ENCODE measurements at regions not wholly inside any gene's neighbourhood (a gene's known extent, or its start where the extent isn't known, plus 50 kb on each side); places are given as distances from the start of the nearest gene placed in this dataset.
"Not testable (repeated sequence)": the region's sequence is repeated elsewhere in the genome, so short reads cannot be mapped to it uniquely, and the experiment has no call there.

DNA sequence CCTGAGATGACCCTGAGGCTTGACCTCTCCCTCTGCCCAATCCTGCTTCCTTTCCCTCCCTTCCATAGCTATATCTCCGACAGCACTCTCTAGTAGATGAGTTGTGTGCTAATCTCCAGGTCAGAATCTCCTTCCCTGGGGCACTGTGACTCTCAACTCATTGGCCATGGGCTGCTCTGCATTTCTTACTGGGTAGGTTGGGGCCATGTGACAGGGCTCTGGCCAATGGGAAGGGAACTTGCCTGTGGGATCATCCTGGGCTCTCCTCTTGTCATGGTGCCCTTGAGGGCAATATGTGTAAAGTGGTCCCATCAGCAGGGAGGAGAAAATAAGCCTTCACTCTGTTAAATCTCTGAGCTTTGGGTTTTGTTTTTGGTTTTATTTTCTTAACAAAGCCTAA is 80.1 kb upstream of the ANKRD1 start:
- DNase-seq (ENCODE audit: extremely low read depth, low read depth): no peak

DNA sequence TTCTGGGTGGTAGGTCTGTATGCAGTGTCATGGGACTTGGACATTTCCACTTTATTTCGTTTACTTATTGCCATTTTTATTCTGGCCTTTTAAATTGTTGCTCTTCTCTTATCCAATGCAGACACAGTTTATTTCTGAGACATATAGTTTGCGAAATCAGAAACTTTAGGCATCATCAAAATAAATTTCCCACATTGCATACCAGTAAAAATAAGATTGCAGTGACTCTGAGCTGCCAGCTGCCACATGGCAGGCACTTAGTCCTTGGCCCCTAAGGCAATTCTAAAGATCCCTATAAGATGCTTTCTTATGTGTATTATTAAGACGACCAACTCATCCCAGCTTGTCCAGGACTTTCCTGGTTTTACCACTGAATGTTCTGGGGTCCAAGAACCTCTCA is 81.8 kb upstream of the ANKRD1 start:
- no peak for DNase-seq (ENCODE audit: extremely low read depth, low read depth)

DNA sequence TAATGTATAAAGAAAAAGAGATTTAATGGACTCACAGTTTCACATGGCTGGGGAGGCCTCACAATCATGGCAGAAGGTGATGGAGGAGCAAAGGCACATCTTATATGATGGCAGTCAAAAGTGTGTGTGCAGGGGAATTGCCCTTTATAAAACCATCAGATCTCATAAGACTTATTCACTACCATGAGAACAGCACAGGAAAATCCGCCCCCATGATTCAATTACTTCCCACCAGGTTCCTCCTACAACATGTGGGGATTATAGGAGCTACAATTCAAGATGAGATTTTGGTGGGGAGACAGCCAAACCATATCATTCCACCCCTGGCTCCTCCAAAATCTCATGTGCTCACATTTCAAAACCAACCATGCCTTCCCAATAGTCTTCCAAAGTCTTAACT is 82.5 kb upstream of the ANKRD1 start:
- not testable (repeated sequence) for DNase-seq (ENCODE audit: extremely low read depth, low read depth)

DNA sequence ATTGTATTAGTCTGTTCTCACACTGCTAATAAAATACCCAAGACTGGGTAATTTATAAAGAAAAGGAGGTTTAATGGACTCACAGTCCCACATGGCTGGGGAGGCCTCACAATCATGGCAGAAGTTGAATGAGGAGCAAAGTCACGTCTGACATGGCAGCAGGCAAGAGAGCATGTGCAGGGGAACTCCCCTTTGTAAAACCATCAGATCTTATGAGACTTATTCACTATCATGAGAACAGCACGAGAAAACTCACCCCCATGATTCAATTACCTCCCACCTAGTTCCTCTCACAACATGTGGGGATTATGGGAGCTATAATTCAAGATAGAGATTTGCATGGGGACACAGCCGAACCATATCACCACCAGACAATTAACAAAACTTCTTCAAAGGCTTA is 84.4 kb upstream of the ANKRD1 start:
- DNase-seq (ENCODE audit: extremely low read depth, low read depth): not testable (repeated sequence)

DNA sequence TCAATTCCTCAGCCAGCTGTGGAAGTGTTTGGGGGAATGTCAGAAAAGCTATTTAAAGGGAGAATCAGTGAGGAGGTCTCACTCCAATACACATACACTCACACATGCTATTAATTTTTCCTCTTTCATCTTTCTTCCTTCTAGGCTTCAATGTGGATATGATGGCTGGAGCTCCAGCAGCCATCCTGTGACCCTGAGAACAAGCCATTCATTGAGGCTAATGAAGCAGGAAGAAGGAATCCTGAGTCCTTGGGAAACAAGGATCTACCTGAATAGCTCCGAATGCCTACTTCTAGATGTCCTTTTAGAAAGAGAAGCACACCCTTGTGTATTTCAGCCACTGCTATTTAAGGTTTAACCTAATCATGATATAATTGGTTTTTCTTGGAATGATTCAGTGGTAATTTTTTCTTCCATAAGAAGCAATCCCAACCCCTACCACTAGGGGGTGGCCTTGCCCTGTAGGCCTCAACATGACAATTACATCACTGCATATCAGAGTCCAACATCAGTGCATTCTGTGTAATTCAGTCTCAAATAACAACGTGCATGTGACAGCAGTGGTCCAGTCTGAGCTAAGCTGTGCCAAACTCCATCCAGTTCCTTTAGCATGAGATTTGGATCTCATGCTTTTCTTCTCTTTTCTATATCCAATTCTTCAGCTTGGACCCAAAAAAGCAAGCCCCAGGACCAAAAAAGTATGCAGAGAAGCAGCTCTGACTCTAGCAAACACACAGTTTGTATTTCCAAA is 85.3 kb upstream of the ANKRD1 start:
- DNase-seq (ENCODE audit: extremely low read depth, low read depth): peak; percentile 40

DNA sequence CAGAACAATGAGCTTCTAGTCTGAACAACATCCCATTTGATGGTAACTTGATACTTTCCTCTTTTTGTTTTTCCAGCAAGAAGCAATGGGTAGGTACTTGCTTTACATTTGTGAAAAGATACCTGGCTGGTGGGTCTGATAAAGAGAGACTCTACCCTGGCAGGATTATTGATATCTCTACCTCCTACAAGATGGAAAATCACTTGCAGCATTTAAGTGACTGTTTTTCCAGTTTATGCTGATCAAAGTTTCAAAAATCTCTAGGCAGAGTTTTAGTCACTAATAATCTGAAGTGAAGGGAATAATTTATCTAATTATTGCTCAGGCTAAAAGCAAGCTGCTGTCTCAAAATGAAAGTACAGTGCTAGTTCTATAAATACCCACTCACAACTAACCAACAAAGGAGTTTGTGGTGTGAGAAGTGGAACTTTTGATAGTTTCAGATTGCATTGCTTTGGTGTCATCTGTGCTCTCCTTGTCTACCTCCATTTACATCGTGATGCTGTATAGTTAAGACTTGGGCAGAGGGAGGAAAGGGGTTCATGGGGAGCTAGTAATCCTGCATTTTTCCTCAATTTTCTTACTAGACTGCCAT is 86.0 kb upstream of the ANKRD1 start:
- DNase-seq (ENCODE audit: extremely low read depth, low read depth): no peak

DNA sequence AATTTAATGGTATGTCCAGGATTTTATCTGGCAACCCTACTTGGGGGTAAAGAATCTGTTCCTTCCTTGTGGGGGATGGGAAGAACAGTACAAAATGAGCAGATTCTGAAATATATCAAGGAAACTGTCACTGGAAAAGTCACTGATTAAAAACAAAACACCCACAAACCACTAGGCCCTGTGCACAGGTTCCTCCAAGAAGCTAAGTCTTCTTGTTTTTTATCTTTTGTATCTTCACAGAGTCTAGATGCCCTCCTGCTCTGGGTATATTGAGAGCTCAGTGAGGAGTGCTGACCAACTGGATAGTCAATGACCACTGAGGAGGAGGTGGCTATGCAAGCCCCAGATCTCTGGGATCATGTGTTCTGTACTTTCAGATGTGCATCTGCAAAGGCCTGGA is 86.8 kb upstream of the ANKRD1 start:
- no peak for DNase-seq (ENCODE audit: extremely low read depth, low read depth)

DNA sequence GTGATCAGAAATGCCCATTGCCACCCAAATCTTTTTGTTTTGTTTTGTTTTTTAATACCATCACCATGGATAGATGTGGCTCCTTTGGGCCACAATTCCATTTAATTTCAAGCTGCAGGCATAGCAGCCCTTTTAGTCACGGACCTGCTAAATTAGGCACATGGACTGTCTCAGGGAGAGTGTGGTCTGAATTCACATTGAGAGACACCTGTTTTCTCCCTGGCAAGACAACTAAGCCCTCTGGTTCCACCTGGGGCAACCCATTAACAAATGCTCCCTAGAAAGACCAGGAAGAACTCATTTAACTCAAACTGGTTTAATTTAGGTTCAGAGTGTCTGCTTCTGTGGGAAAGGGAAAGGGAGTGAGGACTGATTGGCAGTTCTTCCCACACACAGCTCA is 88.2 kb upstream of the ANKRD1 start:
- DNase-seq (ENCODE audit: extremely low read depth, low read depth): no peak

DNA sequence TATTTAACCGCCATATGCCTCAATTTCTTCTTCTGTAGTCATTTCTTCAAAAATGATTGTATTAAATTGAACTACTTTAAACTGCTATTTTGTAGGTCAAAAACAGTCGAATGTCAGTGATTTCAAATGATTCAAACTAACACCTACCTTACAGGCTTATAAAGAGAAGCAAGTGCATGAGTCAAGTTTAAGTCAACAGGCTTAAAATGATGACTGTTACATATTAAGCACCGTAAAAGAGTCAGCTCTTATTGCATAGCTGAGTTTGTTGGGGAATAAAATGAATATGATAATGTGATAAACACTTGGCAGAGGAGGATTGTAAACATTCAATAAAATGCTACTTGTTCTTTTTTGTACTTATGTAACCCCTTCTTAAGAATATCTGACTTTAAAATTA is 90.1 kb upstream of the ANKRD1 start:
- no peak for DNase-seq (ENCODE audit: extremely low read depth, low read depth)

DNA sequence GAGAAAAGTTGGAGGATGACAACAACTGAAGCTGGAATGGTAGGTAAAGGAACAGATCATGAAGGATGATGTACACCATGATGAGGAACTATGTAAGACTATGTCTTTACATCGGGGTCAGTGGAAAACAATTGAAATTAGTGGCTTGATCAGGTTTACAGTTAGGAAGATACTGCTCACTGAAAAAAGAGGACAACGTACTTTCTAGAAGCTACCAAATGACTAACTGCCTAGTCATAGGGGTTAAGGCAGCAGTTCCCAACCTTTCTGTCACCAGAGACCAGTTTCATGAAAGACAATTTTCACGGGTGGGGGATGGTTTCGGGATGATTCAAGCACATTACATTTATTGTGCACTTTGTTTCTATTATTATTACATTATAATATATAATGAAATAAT is 91.6 kb upstream of the ANKRD1 start:
- DNase-seq (ENCODE audit: extremely low read depth, low read depth): no peak

DNA sequence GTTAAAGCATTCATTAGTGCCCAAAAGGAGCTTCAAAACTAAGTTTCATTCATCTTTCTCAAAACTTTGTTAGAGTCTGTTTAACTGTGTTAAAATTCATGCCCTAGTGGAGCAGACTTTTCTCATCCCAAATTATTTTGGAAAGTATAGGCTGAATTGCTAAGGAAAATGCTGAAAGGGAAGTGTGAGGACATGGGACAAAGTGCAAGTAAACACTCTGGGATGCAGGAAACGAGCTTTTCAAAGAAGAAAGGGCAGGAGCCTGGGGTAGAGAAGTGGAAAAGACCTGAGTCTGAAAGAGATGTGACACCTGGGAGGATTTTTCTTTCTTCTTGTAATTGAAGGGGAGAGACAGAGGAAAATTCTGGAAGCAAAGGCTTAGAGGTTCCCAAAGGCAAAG is 93.1 kb upstream of the ANKRD1 start:
- DNase-seq (ENCODE audit: extremely low read depth, low read depth): no peak

DNA sequence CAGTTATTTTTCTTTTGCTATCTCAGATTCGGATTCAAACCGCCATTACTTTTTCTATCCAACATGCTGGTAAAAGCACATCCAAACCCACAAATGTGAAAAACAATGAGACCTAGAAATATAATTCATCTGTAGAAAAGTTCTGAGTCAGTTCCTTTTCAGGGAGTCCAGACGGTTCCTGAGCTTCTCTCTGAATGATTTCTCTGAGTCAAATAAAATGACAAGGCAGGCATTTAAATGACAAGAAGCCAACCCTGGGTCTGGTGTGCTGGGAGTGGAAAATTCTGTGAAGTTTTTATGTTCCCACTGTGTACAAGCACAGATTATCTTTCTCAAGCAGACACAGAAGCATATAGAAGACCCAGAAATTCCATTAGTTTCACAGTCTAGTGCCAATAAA is 96.3 kb upstream of the ANKRD1 start:
- DNase-seq (ENCODE audit: extremely low read depth, low read depth): no peak

DNA sequence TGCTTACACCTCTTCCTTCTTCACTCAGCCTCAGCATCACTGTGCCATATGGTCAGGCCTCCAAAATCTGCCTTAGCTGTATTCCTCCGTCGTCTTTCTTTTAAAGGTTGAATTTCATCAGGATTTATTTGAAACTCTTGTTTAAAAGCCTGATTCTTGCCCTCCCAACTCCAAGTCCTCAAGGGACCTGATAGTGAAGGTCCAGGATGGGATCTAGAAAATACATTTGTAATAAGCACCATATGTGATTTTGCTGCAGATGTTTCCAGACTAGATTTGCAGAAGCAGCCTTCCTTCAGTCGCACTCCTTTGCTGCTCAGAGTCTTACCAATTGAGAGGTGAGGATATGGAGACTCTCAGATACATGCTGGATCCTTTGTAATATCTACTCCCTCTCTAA is 101.0 kb upstream of the ANKRD1 start:
- DNase-seq (ENCODE audit: extremely low read depth, low read depth): no peak

DNA sequence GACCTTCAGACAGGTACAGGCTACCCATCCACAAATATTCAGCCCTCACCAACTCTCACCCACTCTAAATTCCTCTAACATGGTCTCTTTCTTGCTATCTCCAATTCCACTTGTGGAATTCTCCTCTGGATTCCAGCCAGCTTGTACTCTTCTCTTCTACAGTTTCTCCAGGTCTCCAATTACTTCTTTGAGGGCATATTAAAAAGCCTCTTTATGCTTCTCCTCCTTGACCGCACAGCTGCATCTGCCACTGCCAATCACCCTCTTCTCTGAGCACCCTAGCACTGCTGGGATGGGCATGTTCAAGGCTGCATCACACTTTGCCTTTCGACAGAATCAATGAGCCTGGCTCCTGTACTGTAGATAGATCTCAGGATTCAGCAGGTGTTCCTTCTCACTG is 101.5 kb upstream of the ANKRD1 start:
- no peak for DNase-seq (ENCODE audit: extremely low read depth, low read depth)

DNA sequence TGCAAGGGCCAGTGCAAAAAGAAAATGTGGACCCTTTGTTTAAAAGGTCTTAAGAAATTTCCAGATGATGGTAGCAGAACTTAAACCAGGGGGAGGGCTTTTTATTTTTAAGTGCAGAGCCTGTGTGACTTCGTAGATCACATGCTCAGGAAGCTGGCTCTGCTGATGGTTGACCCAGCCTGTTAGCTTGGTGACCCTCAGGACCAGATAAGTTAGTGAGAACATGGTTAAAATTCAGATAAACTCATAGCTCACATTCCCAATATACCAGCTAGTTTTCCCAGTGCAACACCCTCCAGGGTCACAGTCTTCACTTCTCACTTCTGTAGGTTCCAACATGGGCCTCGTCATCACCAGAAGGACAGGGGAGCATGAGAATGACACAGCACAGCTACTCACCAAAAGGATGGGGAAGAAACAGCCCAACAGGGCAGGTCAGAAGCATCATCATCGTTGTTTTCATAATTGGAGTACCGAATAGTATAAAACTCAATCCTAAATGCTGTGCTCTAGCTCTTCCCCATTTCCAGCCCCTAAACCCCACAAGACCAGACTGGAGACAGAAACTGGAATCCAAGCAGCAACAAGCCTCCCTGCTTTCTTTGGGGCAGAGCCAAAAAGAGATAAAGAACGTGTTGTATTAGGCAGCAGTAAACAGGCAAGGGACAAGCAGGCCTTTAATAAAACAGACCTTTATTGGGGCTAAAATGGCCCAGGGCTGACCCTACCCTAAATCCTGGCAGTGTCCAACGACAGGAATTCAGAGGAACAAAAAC is 102.2 kb upstream of the ANKRD1 start:
- DNase-seq (ENCODE audit: extremely low read depth, low read depth): no peak

DNA sequence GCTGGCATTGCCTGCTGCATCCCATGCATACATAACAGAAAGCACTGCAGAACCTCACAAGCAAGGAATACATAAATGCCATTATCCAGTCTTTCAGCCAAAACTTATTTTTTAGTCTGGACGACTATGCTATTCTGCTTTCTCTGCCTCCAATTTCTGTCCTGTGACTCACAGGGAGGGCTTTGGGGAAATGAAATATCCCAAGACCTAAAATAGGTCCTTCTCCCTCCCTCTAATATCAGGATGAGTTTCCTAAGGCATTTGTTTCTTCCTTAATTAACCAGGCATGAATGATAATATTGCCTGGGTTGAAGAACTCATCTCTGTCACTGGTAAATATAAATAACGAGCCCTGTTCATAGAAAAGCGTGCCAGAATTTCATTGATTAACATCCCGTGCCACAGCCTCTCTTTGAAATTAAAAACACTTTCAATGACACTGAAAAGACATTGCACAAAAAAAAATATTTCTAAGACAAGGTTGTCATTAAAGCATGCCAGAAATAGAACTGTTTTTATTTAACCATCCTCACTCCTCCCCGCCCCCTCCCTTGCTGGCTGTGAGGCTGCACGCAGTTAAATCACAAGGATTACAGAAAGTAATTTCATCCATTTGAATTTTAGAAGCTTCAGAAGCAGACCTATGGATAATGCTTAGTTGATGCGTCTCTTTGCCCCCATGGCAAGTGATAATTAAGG is 103.0 kb upstream of the ANKRD1 start:
- DNase-seq (ENCODE audit: extremely low read depth, low read depth): no peak

DNA sequence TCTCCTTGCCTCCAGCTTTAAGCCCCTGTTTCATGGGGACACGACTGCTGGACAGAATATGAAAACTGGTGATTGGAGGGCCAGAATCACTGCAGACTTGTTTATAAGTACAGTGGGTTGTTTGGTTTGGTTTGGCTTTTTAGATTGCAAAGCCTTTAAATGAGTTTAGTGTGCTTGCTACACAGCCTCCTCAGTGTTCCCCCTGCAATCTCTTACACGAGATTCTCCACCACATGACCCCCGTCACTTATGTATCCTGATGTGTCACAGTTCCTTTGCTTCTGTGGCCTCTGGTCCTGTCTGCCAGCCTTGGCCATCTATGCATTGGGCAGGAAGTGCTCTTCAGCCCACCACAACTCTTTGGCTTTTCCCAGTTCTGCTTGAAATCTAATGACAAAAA is 103.7 kb upstream of the ANKRD1 start:
- DNase-seq (ENCODE audit: extremely low read depth, low read depth): no peak

DNA sequence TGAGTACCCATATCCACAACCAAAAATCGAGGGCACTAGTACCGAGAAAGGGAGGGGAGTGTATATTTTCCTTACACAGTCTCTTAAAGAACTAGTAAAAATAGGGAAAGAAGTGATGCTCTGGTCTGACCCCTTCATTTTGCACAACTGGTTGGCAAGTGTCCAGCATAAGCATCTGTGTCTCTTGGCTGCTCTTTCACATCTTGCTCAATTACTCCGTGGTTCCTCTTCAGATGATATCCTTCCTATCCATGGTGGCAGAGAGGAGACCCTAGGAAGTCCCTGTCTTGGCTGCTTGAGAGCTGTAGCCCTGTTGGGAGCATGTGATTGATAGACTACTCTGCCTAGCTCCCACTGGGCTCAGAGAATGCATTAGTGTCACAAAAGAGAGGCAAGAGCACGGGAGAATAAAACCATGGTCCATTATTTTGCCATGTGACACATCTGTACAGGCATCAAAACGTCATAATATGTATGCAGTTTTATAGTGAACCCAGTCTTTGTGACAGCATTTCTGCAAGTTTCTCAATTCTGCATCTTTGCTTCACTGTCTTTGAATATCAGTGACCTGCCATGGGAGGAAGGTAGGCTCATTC is 111.8 kb upstream of the ANKRD1 start:
- no peak for DNase-seq (ENCODE audit: extremely low read depth, low read depth)

DNA sequence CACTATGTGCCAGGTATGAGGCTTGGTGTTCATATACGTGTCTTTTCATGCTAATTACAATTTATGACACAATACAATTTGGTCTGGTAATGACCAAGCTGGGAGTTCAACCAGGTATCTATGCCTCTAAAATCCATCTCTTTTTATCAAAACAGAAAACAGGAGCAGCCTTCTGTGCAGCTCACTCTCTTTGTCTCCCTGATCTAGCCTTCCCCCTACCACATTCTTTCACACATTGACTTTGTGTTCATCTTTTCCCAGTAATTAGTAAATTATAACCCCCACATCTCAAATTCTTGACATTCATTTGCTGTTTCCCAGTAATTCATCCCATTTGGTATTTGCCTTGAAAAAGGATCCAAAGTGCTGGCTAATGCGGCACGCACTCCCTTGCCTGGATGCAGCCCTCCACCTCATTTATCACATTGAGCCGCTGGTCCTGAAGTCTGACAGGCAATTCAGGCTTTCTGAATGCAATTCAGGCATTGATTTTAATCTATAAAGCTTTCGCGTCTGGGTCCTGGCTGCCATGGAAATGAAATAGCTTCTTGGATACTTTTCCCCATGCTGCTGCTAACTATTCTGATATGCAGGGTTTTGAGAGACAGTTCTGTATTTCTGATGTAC is 112.5 kb upstream of the ANKRD1 start:
- no peak for DNase-seq (ENCODE audit: extremely low read depth, low read depth)

DNA sequence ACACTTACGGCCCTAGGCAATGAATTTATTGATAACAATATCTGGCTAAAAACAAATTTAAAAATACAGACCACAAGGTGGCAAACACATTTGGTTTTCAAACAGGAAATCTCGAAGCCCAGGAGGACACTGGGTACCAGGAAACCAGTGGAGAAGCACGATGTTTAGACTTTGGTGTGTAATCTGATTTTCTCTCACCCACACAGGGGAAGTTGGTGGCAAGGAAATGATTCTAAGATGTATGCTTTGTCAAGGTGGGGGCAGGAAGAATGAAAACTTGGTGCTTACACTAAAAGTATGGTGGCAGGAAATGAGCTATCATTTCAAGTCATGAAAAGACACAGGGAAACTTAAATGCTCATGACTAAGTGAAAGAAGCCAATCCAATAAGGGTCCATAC is 113.2 kb upstream of the ANKRD1 start:
- no peak for DNase-seq (ENCODE audit: extremely low read depth, low read depth)
